Prostate gland (tissue), 2 donors: ENCODE measurements at regions not wholly inside any gene's neighbourhood (a gene's known extent, or its start where the extent isn't known, plus 50 kb on each side); places are given as distances from the start of the nearest gene placed in this dataset.

Experiments
- DNase-seq: peaks from one replicate; pipeline ENCODE4 v3.0.0-alpha.2; 2019; ENCODE audit warnings: low spot score
- H3K27ac ChIP-seq, 2 donors: fragments of 200-600 bp; sonication (generic); 2 replicates each; pipeline ENCODE4 v1.5.1; 2017 to 2019
- H3K27me3 ChIP-seq: fragments of 200-600 bp; sonication (generic); replicated peaks from 2 replicates; pipeline ENCODE4 v1.5.1; 2019; ENCODE audit not compliant: insufficient read depth
- H3K36me3 ChIP-seq, 2 donors: fragments of 200-600 bp; sonication (generic); 1 replicate in 1 of 2; 2 replicates in 1 of 2; pipeline versions ENCODE4 v1.5.1 to v1.8.1; 2017 to 2019
- H3K4me1 ChIP-seq: fragments of 200-600 bp; sonication (generic); replicated peaks from 2 replicates; pipeline ENCODE4 v1.5.1; 2019
- H3K4me3 ChIP-seq, 2 donors: fragments of 200-600 bp; sonication (generic); 2 replicates each; pipeline ENCODE4 v1.5.1; 2017 to 2019
- H3K9me3 ChIP-seq: fragments of 200-600 bp; sonication (generic); 2 replicates; pipeline ENCODE4 v1.5.1; 2017
- CTCF ChIP-seq, 4 experiments: fragments of 200-600 bp in 2 of 4; fragments of 450-650 bp in 2 of 4; sonication (generic) in 2 of 4; IDR thresholded peaks; 1 replicate in 3 of 4; 2 replicates in 1 of 4; pipeline ENCODE4 v1.5.1; 2016 to 2019; ENCODE audit warnings: antibody characterized with exemption in 4 of 4, mild to moderate bottlenecking in 2 of 4, moderate library complexity in 2 of 4
- POLR2A ChIP-seq: fragments of 450-650 bp; IDR thresholded peaks from one replicate; pipeline ENCODE4 v1.6.1; 2016; ENCODE audit warnings: antibody characterized with exemption, mild to moderate bottlenecking
- POLR2AphosphoS5 ChIP-seq: sonication (generic); formaldehyde crosslinking; IDR thresholded peaks from one replicate; pipeline ENCODE4 v1.6.1; 2017; ENCODE audit warnings: antibody characterized with exemption
- WGBS: methylation state at CpG from one replicate; pipeline ENCODE4 v1.1.5; 2018; 5-methylcytosine and 5-hydroxymethylcytosine counted together
- intact Hi-C: fragments of 100-400 bp; cut with DNase I; formaldehyde crosslinking; loops from one replicate; pipeline ENCODE4 v1.14.2; 2022

- TF ChIP-seq POLR2AphosphoS5 (no peak), POLR2A (no peak)
- intact Hi-C loops: no loop called here
- H3K4me3 ChIP-seq: no peak overlapping the region
- 52% methylated on average over 3 of the region's 3 CpGs for WGBS
- no peaks in the 10 kb centered on the region for H3K4me1 ChIP-seq
- no peaks in the 10 kb centered on the region for H3K27me3 ChIP-seq
- H3K36me3 ChIP-seq: no peaks in the 10 kb centered on the region
- no peaks in the 10 kb centered on the region for H3K9me3 ChIP-seq
- H3K27ac ChIP-seq: no peak overlapping the region
- DNase-seq: no peak
These were observed 158.0 kb downstream of the IPMK start for GRCh38 chr10:58109731-58110130.

GRCh38 chr10:58107506-58107905, 160.2 kb downstream of the IPMK start:
- no peaks in the 10 kb centered on the region for H3K4me1 ChIP-seq
- WGBS: 94% methylated on average over 2 of the region's 2 CpGs
- H3K36me3 ChIP-seq: no peaks in the 10 kb centered on the region
- intact Hi-C loops: no loop called here
- H3K9me3 ChIP-seq: no peaks in the 10 kb centered on the region
- H3K4me3 ChIP-seq: no peak overlapping the region
- no peak for DNase-seq
- TF ChIP-seq POLR2A (no peak), CTCF (IDR thresholded peaks at IDR 0.05) (no peak), POLR2AphosphoS5 (no peak)
- H3K27me3 ChIP-seq: no peaks in the 10 kb centered on the region
- H3K27ac ChIP-seq: no peak overlapping the region

- TF ChIP-seq POLR2A: no peak
- TF ChIP-seq CTCF (IDR thresholded peaks at IDR 0.05): no peak
- no peak for TF ChIP-seq POLR2AphosphoS5
- Histone ChIP-seq H3K36me3 (no peaks in the 10 kb centered on the region), H3K27me3 (no peaks in the 10 kb centered on the region), H3K27ac (no peak overlapping the region), H3K4me1 (no peaks in the 10 kb centered on the region), H3K4me3 (no peak overlapping the region), H3K9me3 (no peaks in the 10 kb centered on the region)
- WGBS: 96% methylated on average over 40 of the region's 40 CpGs
- DNase-seq: no peak
- intact Hi-C loops: no loop called here
These were observed 161.3 kb downstream of the IPMK start for GRCh38 chr10:58106211-58107035.

- Histone ChIP-seq H3K36me3 (no peaks in the 10 kb centered on the region), H3K9me3 (no peaks in the 10 kb centered on the region), H3K27ac (no peak overlapping the region), H3K27me3 (no peaks in the 10 kb centered on the region), H3K4me1 (no peaks in the 10 kb centered on the region), H3K4me3 (no peak overlapping the region)
- intact Hi-C loops: no loop called here
- no peak for DNase-seq
- no peak for TF ChIP-seq CTCF (IDR thresholded peaks at IDR 0.05)
- TF ChIP-seq POLR2AphosphoS5: no peak
- TF ChIP-seq POLR2A: no peak
These were observed 163.3 kb downstream of the IPMK start for GRCh38 chr10:58104351-58104751.

- Histone ChIP-seq H3K4me3 (no peak overlapping the region), H3K27me3 (no peaks in the 10 kb centered on the region), H3K9me3 (no peaks in the 10 kb centered on the region), H3K36me3 (no peaks in the 10 kb centered on the region), H3K4me1 (no peaks in the 10 kb centered on the region), H3K27ac (no peak overlapping the region)
- no peak for DNase-seq
- WGBS: 52% methylated on average over 7 of the region's 7 CpGs
- TF ChIP-seq CTCF (IDR thresholded peaks at IDR 0.05) (no peak), POLR2A (no peak), POLR2AphosphoS5 (no peak)
- intact Hi-C loops: no loop called here
These were observed 164.8 kb downstream of the IPMK start for GRCh38 chr10:58102897-58103296.
